ENCODE measurements at regions not wholly inside any gene's neighbourhood (a gene's known extent, or its start where the extent isn't known, plus 50 kb on each side); places are given as distances from the start of the nearest gene placed in this dataset.
A peak's percentile ranks its signal among the peaks of the same experiment; 100 is the strongest.

DNA sequence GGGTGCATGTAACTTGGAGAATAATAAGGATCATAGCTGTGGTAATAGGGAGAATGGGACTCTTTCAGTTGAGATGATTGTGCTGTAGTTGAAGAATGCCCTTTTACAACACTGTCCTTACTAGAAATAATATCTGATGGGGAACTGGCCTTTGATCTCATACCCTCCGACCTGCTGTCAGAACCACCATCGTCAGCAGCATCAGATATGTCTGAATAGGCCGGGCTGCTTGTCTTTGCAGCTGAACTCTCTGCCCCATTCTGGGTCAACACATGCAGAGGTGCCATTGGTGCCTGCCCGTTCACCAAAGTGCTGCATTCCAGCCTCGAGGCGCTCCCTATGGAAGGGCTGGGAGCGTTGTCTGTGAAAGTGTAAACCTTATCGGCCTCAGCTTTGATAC, 99.1 kb downstream of the ZNF608 start:
- no peak for TF ChIP-seq CTCF (conservative IDR thresholded peaks at IDR 0.05; ENCODE audit: control insufficient read depth, insufficient read depth, low read depth, low read length)
- H3K4me3 ChIP-seq (ENCODE audit: control insufficient read depth, low read depth, low read length): no peak overlapping the region
- DNase-seq (ENCODE audit: low read depth): no peak

DNA sequence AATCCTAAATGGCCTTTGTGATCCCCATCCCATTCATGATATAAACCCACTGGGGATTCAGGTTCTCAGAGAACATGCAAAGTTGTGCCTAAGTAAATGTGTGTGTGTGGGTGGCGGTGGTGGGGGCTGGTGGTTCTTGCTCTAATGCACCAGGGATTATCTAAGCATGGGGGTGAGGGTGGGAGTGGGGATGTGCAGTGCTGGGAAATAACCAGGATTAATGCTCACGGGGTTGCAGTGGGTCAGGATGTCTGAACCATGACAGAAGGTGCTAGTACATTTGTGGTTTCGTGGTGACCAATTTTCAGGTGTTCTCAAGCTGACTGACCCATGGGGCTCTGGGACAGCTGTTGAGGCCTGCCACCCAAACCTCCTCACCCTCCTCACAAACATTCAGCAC, 101.0 kb downstream of the ZNF608 start:
- DNase-seq (ENCODE audit: low read depth): no peak
- TF ChIP-seq CTCF (conservative IDR thresholded peaks at IDR 0.05; ENCODE audit: control insufficient read depth, insufficient read depth, low read depth, low read length): no peak
- no peak overlapping the region for H3K4me3 ChIP-seq (ENCODE audit: control insufficient read depth, low read depth, low read length)

- no peak for DNase-seq (ENCODE audit: low read depth)
- no peak overlapping the region for H3K4me3 ChIP-seq (ENCODE audit: control insufficient read depth, low read depth, low read length)
- TF ChIP-seq CTCF (conservative IDR thresholded peaks at IDR 0.05; ENCODE audit: control insufficient read depth, insufficient read depth, low read depth, low read length): no peak
Measured at GRCh38 chr5:124644582-124644981, 101.9 kb downstream of the ZNF608 start.

- DNase-seq (ENCODE audit: low read depth): peak; percentile 62
- no peak overlapping the region for H3K4me3 ChIP-seq (ENCODE audit: control insufficient read depth, low read depth, low read length)
- TF ChIP-seq CTCF (conservative IDR thresholded peaks at IDR 0.05; ENCODE audit: control insufficient read depth, insufficient read depth, low read depth, low read length): no peak
Measured at GRCh38 chr5:124644138-124644537, 102.3 kb downstream of the ZNF608 start.

DNA sequence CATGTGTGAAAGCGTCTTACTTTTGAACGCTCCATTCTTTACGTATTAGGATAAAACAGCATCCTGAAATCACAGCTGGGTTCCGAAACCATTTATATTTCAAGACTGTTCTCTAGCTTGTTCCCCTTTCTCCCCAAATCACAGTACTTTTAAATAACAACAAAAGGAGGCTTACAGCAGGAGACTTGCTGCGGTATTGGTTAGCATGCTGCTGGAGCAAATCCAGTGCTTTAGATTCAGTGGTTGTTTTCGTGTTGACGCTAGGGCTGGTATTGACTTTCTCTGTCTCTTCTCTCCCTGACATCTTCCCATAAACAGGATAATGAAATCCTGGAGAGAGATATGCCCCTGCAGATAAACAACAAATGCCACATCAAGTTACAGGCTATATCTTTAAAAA, 103.1 kb downstream of the ZNF608 start:
- TF ChIP-seq CTCF (conservative IDR thresholded peaks at IDR 0.05; ENCODE audit: control insufficient read depth, insufficient read depth, low read depth, low read length): no peak
- H3K4me3 ChIP-seq (ENCODE audit: control insufficient read depth, low read depth, low read length): no peak overlapping the region
- no peak for DNase-seq (ENCODE audit: low read depth)

DNA sequence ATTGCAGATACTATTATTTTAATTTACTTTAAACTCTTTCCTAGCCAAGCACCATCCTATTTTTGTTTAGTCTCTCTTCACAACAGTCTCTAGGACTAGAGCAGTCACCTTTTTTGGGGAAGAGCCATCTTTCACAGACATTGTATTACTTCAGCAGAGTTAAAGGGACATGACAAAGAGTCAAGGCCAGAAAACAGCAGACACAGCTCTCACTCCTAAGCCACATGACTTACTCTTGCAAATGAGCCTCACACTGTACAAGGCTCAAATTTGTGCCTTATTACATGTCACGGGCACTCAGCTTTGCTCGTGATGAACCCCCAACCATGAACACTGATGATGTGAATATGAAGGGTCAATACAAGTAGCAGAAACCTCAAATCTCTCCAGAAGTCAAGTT, 104.3 kb downstream of the ZNF608 start:
- no peak for DNase-seq (ENCODE audit: low read depth)
- TF ChIP-seq CTCF (conservative IDR thresholded peaks at IDR 0.05; ENCODE audit: control insufficient read depth, insufficient read depth, low read depth, low read length): no peak
- no peak overlapping the region for H3K4me3 ChIP-seq (ENCODE audit: control insufficient read depth, low read depth, low read length)

GRCh38 chr5:124641154-124641792, 105.2 kb downstream of the ZNF608 start:
- no peak for TF ChIP-seq CTCF (conservative IDR thresholded peaks at IDR 0.05; ENCODE audit: control insufficient read depth, insufficient read depth, low read depth, low read length)
- H3K4me3 ChIP-seq (ENCODE audit: control insufficient read depth, low read depth, low read length): no peak overlapping the region
- no peak for DNase-seq (ENCODE audit: low read depth)

Measured in fibroblast of mammary gland (primary cell).